ENCODE measurements at regions not wholly inside any gene's neighbourhood (a gene's known extent, or its start where the extent isn't known, plus 50 kb on each side); places are given as distances from the start of the nearest gene placed in this dataset.

DNA sequence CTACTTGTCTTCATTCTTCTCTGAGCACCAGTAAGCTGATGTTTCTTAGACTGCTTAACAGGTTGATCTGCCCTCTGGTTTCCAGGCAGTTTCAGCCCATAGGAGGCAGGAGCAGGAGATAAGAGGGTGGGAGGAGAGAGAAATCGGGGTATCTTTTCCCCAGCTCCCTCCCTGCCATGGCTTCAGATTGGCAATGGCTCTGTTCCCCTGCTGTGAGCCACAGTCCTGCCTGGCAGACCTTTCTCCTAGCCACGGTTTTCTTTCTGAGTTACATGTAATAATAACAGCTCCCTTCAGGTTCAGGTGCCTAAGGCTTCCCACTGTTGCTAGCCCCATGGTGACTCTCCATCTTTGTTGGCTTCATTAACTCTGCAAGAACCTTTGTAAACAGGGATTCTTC lies 115.3 kb downstream of the CD83 start:
- no peak for DNase-seq
- intact Hi-C loops (cut with DNase I), result no loop called here
- H3K9me3 ChIP-seq, result no peaks in the 10 kb centered on the region
- no peak overlapping the region for H3K4me3 ChIP-seq
- H3K27me3 ChIP-seq, result no peaks in the 10 kb centered on the region
- no peak overlapping the region for H3K27ac ChIP-seq
- H3K36me3 ChIP-seq (replicated peaks in 1 of 2; ENCODE audit: insufficient read depth in 1 of 2, low read depth in 2 of 2), result no peaks in the 10 kb centered on the region
- peaks cover 18% of the 10 kb centered on the region for H3K4me1 ChIP-seq
- ATAC-seq, result no peak
- 69 to 80% methylated on average over 2 of the region's 2 CpGs for WGBS, 2 donors
- TF ChIP-seq, protein P1, sequence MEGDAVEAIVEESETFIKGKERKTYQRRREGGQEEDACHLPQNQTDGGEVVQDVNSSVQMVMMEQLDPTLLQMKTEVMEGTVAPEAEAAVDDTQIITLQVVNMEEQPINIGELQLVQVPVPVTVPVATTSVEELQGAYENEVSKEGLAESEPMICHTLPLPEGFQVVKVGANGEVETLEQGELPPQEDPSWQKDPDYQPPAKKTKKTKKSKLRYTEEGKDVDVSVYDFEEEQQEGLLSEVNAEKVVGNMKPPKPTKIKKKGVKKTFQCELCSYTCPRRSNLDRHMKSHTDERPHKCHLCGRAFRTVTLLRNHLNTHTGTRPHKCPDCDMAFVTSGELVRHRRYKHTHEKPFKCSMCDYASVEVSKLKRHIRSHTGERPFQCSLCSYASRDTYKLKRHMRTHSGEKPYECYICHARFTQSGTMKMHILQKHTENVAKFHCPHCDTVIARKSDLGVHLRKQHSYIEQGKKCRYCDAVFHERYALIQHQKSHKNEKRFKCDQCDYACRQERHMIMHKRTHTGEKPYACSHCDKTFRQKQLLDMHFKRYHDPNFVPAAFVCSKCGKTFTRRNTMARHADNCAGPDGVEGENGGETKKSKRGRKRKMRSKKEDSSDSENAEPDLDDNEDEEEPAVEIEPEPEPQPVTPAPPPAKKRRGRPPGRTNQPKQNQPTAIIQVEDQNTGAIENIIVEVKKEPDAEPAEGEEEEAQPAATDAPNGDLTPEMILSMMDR (IDR thresholded peaks at IDR 0.05), result no peak
- no peak for TF ChIP-seq POLR2A (IDR thresholded peaks at IDR 0.05)

DNA sequence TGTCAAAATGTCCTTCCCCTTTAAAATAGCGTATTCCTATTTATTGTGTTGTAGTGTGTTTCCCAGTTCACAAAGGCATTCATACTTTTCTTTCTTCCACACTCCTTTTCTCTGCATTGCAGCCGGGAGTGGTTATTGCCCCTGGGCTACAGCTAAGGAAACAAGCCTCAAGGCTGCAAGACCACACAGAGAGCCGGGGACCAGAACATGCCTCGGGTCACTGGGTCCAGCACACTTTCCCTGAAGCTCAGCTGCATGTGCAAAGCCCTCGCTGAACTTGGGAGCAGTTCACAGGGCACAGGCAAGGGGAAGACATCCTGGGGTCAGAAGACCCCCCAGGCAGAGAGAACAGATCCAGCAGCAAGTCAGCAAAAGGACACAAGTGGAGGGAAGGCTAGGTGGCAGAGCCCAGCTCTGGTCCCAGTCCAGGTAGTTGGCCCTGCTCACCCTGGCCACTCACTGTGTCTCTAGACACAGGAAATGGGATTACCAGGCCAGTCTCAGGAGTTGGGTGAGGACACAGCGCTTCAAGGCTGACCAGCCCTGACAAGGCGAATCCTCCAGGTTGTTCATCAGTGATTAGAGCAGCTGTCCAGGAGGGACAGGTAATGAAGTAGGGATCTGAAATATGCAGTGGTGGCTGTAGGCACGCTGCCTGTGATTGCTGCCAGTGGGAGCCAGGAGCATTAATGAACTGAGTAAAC lies 118.2 kb downstream of the CD83 start:
- Histone ChIP-seq H3K27me3 (no peaks in the 10 kb centered on the region), H3K36me3 (replicated peaks in 1 of 2; ENCODE audit: insufficient read depth in 1 of 2, low read depth in 2 of 2) (no peaks in the 10 kb centered on the region), H3K4me3 (no peak overlapping the region), H3K27ac (no peak overlapping the region), H3K4me1 (peaks cover 14% of the 10 kb centered on the region), H3K9me3 (no peaks in the 10 kb centered on the region)
- no peak for DNase-seq
- TF ChIP-seq, protein P1 (IDR thresholded peaks at IDR 0.05), result no peak
- no peak for TF ChIP-seq POLR2A (IDR thresholded peaks at IDR 0.05)
- WGBS, 2 donors, result 83 to 87% methylated on average over 6 to 8 of the region's 8 CpGs
- intact Hi-C loops (cut with DNase I), result no loop called here
- no peak for ATAC-seq

- H3K9me3 ChIP-seq, result no peaks in the 10 kb centered on the region
- DNase-seq, result no peak
- H3K4me1 ChIP-seq, result no peaks in the 10 kb centered on the region
- H3K27ac ChIP-seq, result no peak overlapping the region
- H3K4me3 ChIP-seq, result no peak overlapping the region
- no peaks in the 10 kb centered on the region for H3K36me3 ChIP-seq (replicated peaks in 1 of 2; ENCODE audit: insufficient read depth in 1 of 2, low read depth in 2 of 2)
- H3K27me3 ChIP-seq, result no peaks in the 10 kb centered on the region
- intact Hi-C loops (cut with DNase I), result no loop called here
- 83 to 86% methylated on average over 2 of the region's 2 CpGs for WGBS, 2 donors
- TF ChIP-seq, protein P1 (IDR thresholded peaks at IDR 0.05), result no peak
- no peak for TF ChIP-seq POLR2A (IDR thresholded peaks at IDR 0.05)
- no peak for ATAC-seq
Measured at GRCh38 chr6:14239097-14239496, 121.5 kb downstream of the CD83 start.

- TF ChIP-seq, protein P1 (IDR thresholded peaks at IDR 0.05), result no peak
- TF ChIP-seq POLR2A (IDR thresholded peaks at IDR 0.05), result no peak
- ATAC-seq (no peak), DNase-seq (no peak)
- H3K36me3 ChIP-seq (replicated peaks in 1 of 2; ENCODE audit: insufficient read depth in 1 of 2, low read depth in 2 of 2), result no peaks in the 10 kb centered on the region
- H3K9me3 ChIP-seq, result no peaks in the 10 kb centered on the region
- no peak overlapping the region for H3K27ac ChIP-seq
- no peak overlapping the region for H3K4me3 ChIP-seq
- intact Hi-C loops (cut with DNase I), result no loop called here
- no peaks in the 10 kb centered on the region for H3K4me1 ChIP-seq
- H3K27me3 ChIP-seq, result no peaks in the 10 kb centered on the region
- WGBS, 2 donors, result 38 to 45% methylated on average over 5 of the region's 5 CpGs
Measured at GRCh38 chr6:14240411-14241166, 123.0 kb downstream of the CD83 start.

Measured in body of pancreas (tissue), 4 donors.